HUES48 (cell line): ENCODE measurements at regions not wholly inside any gene's neighbourhood (a gene's known extent, or its start where the extent isn't known, plus 50 kb on each side); places are given as distances from the start of the nearest gene placed in this dataset.

Experiments
- H3K27ac ChIP-seq: one replicate; pipeline ENCODE4 v1.7.0; 2013; ENCODE audit warnings: low read depth, low read length, inconsistent platforms
- H3K27me3 ChIP-seq: 2 replicates; pipeline ENCODE4 v1.6.1; 2013; ENCODE audit warnings: mild to moderate bottlenecking, low read length; ENCODE audit not compliant: control insufficient read depth, insufficient read depth
- H3K36me3 ChIP-seq: 2 replicates; pipeline ENCODE4 v1.6.1; 2013; ENCODE audit warnings: low read length; ENCODE audit not compliant: control insufficient read depth, insufficient read depth
- H3K4me1 ChIP-seq: 2 replicates; pipeline ENCODE4 v1.6.1; 2013; ENCODE audit warnings: mild to moderate bottlenecking, low read length; ENCODE audit not compliant: control insufficient read depth, insufficient read depth
- H3K4me3 ChIP-seq: 2 replicates; pipeline ENCODE4 v1.5.1; 2013; ENCODE audit warnings: mild to moderate bottlenecking, low read depth, low read length
- H3K9ac ChIP-seq: 2 replicates; pipeline ENCODE4 v1.6.1; 2013; ENCODE audit warnings: mild to moderate bottlenecking, low read depth, low read length, moderate library complexity
- H3K9me3 ChIP-seq: 2 replicates; pipeline ENCODE4 v1.6.1; 2013; ENCODE audit warnings: low read length; ENCODE audit not compliant: control insufficient read depth, insufficient read depth

GRCh38 chr9:120214332-120214731 lies 365.6 kb downstream of the CDK5RAP2 start:
- Histone ChIP-seq H3K27ac (no peak overlapping the region), H3K9me3 (no peaks in the 10 kb centered on the region), H3K4me3 (no peak overlapping the region), H3K27me3 (no peaks in the 10 kb centered on the region), H3K36me3 (no peaks in the 10 kb centered on the region), H3K4me1 (no peaks in the 10 kb centered on the region), H3K9ac (no peak overlapping the region)

- no peak overlapping the region for H3K9ac ChIP-seq
- H3K27me3 ChIP-seq: no peaks in the 10 kb centered on the region
- no peak overlapping the region for H3K27ac ChIP-seq
- H3K4me1 ChIP-seq: no peaks in the 10 kb centered on the region
- H3K9me3 ChIP-seq: no peaks in the 10 kb centered on the region
- no peak overlapping the region for H3K4me3 ChIP-seq
- H3K36me3 ChIP-seq: no peaks in the 10 kb centered on the region
Observed at GRCh38 chr9:120212853-120213200, 367.1 kb downstream of the CDK5RAP2 start.

- H3K27ac ChIP-seq: no peak overlapping the region
- H3K9me3 ChIP-seq: no peaks in the 10 kb centered on the region
- H3K27me3 ChIP-seq: no peaks in the 10 kb centered on the region
- H3K4me1 ChIP-seq: no peaks in the 10 kb centered on the region
- no peak overlapping the region for H3K4me3 ChIP-seq
- H3K9ac ChIP-seq: no peak overlapping the region
- H3K36me3 ChIP-seq: no peaks in the 10 kb centered on the region
Observed at GRCh38 chr9:120212153-120212852, 367.7 kb downstream of the CDK5RAP2 start.

GRCh38 chr9:120210274-120210673 lies 369.7 kb downstream of the CDK5RAP2 start:
- Histone ChIP-seq H3K27me3 (no peaks in the 10 kb centered on the region), H3K4me3 (no peak overlapping the region), H3K4me1 (no peaks in the 10 kb centered on the region), H3K36me3 (no peaks in the 10 kb centered on the region), H3K9ac (no peak overlapping the region), H3K9me3 (no peaks in the 10 kb centered on the region), H3K27ac (no peak overlapping the region)

GRCh38 chr9:120202856-120203654 lies 376.9 kb downstream of the CDK5RAP2 start:
- no peak overlapping the region for H3K9ac ChIP-seq
- peaks cover 2% of the 10 kb centered on the region; the same call in 1 of the 2 replicates for H3K4me1 ChIP-seq
- no peaks in the 10 kb centered on the region for H3K27me3 ChIP-seq
- H3K27ac ChIP-seq: no peak overlapping the region
- H3K36me3 ChIP-seq: no peaks in the 10 kb centered on the region
- no peak overlapping the region for H3K4me3 ChIP-seq
- no peaks in the 10 kb centered on the region for H3K9me3 ChIP-seq

- Histone ChIP-seq H3K9ac (no peak overlapping the region), H3K27ac (no peak overlapping the region), H3K27me3 (no peaks in the 10 kb centered on the region), H3K36me3 (no peaks in the 10 kb centered on the region), H3K4me1 (peaks cover 8% of the 10 kb centered on the region; the same call in 1 of the 2 replicates), H3K4me3 (no peak overlapping the region), H3K9me3 (no peaks in the 10 kb centered on the region)
Observed at GRCh38 chr9:120198027-120198426, 381.9 kb downstream of the CDK5RAP2 start.

- Histone ChIP-seq H3K27me3 (no peaks in the 10 kb centered on the region), H3K27ac (no peak overlapping the region)
Observed at GRCh38 chr9:120197605-120198004, 382.4 kb downstream of the CDK5RAP2 start.

GRCh38 chr9:120191141-120191540 lies 388.8 kb downstream of the CDK5RAP2 start:
- Histone ChIP-seq H3K9me3 (no peaks in the 10 kb centered on the region), H3K9ac (no peak overlapping the region), H3K27ac (no peak overlapping the region), H3K36me3 (no peaks in the 10 kb centered on the region), H3K4me3 (no peak overlapping the region), H3K4me1 (no peaks in the 10 kb centered on the region), H3K27me3 (no peaks in the 10 kb centered on the region)

More at GRCh38 chr9:120197605-120198004, 382.4 kb downstream of the CDK5RAP2 start:
- H3K36me3 ChIP-seq: no peaks in the 10 kb centered on the region
- H3K9me3 ChIP-seq: no peaks in the 10 kb centered on the region
- H3K9ac ChIP-seq: no peak overlapping the region
- no peak overlapping the region for H3K4me3 ChIP-seq
- H3K4me1 ChIP-seq: peaks cover 8% of the 10 kb centered on the region; the same call in 1 of the 2 replicates

- H3K9ac ChIP-seq: no peak overlapping the region
- H3K27ac ChIP-seq: no peak overlapping the region
- H3K4me3 ChIP-seq: no peak overlapping the region
- no peaks in the 10 kb centered on the region for H3K9me3 ChIP-seq
- H3K4me1 ChIP-seq: no peaks in the 10 kb centered on the region
- H3K27me3 ChIP-seq: no peaks in the 10 kb centered on the region
- no peaks in the 10 kb centered on the region for H3K36me3 ChIP-seq
Observed at GRCh38 chr9:120187758-120188157, 392.2 kb downstream of the CDK5RAP2 start.

- H3K4me1 ChIP-seq: no peaks in the 10 kb centered on the region
- no peaks in the 10 kb centered on the region for H3K9me3 ChIP-seq
- no peak overlapping the region for H3K4me3 ChIP-seq
Observed at GRCh38 chr9:120186276-120186675, 393.7 kb downstream of the CDK5RAP2 start.

GRCh38 chr9:120184266-120184665 lies 395.7 kb downstream of the CDK5RAP2 start:
- Histone ChIP-seq H3K4me1 (no peaks in the 10 kb centered on the region), H3K27me3 (no peaks in the 10 kb centered on the region), H3K9me3 (no peaks in the 10 kb centered on the region), H3K4me3 (no peak overlapping the region), H3K27ac (no peak overlapping the region), H3K36me3 (no peaks in the 10 kb centered on the region), H3K9ac (no peak overlapping the region)

More at GRCh38 chr9:120186276-120186675, 393.7 kb downstream of the CDK5RAP2 start:
- Histone ChIP-seq H3K36me3 (no peaks in the 10 kb centered on the region), H3K27me3 (no peaks in the 10 kb centered on the region), H3K9ac (no peak overlapping the region), H3K27ac (no peak overlapping the region)
